ENCODE measurements at regions not wholly inside any gene's neighbourhood (a gene's known extent, or its start where the extent isn't known, plus 50 kb on each side); places are given as distances from the start of the nearest gene placed in this dataset.
A peak's percentile ranks its signal among the peaks of the same experiment; 100 is the strongest.
"Not testable (repeated sequence)": the region's sequence is repeated elsewhere in the genome, so short reads cannot be mapped to it uniquely, and the experiment has no call there.

DNA sequence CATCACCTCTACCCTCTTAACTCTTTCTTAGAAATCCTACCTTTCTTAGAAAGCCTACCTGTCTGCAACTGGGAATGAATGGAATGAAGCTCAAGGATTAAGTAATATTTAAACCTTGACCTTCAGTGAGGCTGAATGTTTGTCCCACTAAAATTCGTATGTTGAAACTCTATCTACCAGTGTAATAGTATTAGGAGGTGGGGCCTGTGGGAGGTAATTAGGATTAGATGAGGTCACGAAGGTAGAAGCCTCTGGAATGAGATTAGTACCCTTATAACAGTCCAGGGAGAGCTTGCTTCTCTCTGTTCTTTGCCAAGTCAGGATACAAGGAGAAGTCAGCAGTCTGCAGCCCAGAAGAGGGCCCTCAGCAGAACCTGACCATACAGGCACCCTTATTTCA is 158.0 kb downstream of the TENT5A start:
- Histone ChIP-seq H3K4me3 (no peak overlapping the region), H3K9me3 (no peaks in the 10 kb centered on the region), H3K36me3 (no peaks in the 10 kb centered on the region), H3K4me1 (peaks cover 0 to 6% (median 3%) of the 10 kb centered on the region in 4 donors), H3K27ac (no peak overlapping the region), H3K27me3 (no peaks in the 10 kb centered on the region)
- no peak for DNase-seq
- intact Hi-C loops (cut with DNase I; ENCODE audit: low total_unique reads): no loop called here
- TF ChIP-seq, protein P1, sequence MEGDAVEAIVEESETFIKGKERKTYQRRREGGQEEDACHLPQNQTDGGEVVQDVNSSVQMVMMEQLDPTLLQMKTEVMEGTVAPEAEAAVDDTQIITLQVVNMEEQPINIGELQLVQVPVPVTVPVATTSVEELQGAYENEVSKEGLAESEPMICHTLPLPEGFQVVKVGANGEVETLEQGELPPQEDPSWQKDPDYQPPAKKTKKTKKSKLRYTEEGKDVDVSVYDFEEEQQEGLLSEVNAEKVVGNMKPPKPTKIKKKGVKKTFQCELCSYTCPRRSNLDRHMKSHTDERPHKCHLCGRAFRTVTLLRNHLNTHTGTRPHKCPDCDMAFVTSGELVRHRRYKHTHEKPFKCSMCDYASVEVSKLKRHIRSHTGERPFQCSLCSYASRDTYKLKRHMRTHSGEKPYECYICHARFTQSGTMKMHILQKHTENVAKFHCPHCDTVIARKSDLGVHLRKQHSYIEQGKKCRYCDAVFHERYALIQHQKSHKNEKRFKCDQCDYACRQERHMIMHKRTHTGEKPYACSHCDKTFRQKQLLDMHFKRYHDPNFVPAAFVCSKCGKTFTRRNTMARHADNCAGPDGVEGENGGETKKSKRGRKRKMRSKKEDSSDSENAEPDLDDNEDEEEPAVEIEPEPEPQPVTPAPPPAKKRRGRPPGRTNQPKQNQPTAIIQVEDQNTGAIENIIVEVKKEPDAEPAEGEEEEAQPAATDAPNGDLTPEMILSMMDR (IDR thresholded peaks at IDR 0.05): no peak
- TF ChIP-seq POLR2A (IDR thresholded peaks at IDR 0.05) (no peak), POLR2AphosphoS5 (IDR thresholded peaks at IDR 0.05) (no peak), EP300 (IDR thresholded peaks at IDR 0.05) (no peak)
- 54 to 76% (median 68%) methylated on average over 2 of the region's 2 CpGs for WGBS, 5 donors

DNA sequence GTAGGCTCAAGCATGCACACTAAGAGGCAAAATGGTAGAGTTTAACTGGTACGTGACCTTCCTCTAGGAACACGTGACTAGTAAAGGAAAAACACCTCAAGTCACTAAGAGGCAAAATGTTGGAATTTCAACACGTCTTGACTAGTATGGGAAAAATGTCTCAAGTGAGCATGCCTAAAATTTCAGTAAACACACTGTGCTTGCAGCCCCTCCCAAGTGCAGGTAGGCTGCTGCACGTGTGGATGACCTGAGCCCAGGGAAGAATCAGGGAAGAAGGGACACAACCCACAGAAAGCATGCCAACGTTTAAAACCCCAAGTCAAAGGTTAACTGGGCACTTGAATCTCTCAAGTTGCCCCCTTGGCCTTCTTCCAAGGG is 162.2 kb downstream of the TENT5A start:
- no peak for TF ChIP-seq POLR2AphosphoS5 (IDR thresholded peaks at IDR 0.05)
- TF ChIP-seq EP300 (IDR thresholded peaks at IDR 0.05): no peak
- TF ChIP-seq POLR2A (IDR thresholded peaks at IDR 0.05): no peak
- TF ChIP-seq, protein P1 (IDR thresholded peaks at IDR 0.05): no peak
- Histone ChIP-seq H3K9me3 (no peaks in the 10 kb centered on the region), H3K4me3 (no peak overlapping the region), H3K27me3 (no peaks in the 10 kb centered on the region), H3K27ac (no peak overlapping the region), H3K4me1 (peaks cover 0 to 6% (median 4%) of the 10 kb centered on the region in 4 donors), H3K36me3 (no peaks in the 10 kb centered on the region)
- DNase-seq: no peak
- 51 to 69% (median 58%) methylated on average over 5 of the region's 5 CpGs for WGBS, 5 donors
- intact Hi-C loops (cut with DNase I; ENCODE audit: low total_unique reads): no loop called here

DNA sequence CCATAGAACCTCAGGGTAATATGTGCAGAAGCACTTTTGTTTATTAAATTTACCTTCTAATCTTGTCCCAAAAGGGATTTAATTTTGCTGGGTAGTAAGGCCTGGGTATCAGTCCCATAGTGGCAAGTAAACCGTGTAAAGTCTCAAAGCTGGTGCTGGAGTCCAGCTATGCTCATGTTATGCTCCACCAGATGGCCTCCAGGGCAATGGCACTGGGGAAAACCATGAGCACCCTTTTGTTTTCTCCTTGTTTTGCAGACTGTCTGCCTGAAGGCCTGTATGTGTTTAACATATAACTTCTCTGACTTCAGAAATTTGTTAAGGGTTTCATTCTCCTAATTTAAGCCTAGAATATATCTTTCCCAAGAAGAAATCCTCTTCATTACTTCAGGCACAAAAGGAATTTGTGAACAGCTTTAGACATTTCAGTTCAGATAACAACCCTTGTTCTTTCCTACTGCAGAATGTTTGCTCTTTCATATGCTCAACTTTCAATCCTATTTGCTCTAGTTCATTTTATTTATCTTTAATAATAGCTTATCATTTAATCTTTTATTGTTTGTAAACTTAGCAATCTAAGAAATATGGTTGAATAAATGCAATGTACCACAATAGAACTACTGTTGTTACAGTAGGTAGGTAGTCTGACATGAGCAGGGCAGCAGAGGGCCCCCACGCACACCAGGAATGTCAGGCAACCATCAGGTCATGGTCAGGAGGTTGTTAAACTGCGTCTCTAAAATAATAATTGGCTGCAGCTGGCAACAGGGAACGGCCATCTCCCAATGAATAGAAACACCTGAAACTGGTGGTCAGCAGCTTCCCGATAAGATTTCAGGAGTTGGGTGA is 162.8 kb downstream of the TENT5A start:
- H3K27me3 ChIP-seq: no peaks in the 10 kb centered on the region
- 28 to 56% (median 43%) methylated on average over 5 of the region's 5 CpGs for WGBS, 5 donors
- TF ChIP-seq, protein P1 (IDR thresholded peaks at IDR 0.05): no peak
- no peak for TF ChIP-seq POLR2A (IDR thresholded peaks at IDR 0.05)
- TF ChIP-seq POLR2AphosphoS5 (IDR thresholded peaks at IDR 0.05): no peak
- no peak for TF ChIP-seq EP300 (IDR thresholded peaks at IDR 0.05)
- H3K4me3 ChIP-seq: no peak overlapping the region
- intact Hi-C loops (cut with DNase I; ENCODE audit: low total_unique reads): no loop called here
- H3K9me3 ChIP-seq: no peaks in the 10 kb centered on the region
- H3K4me1 ChIP-seq: peaks cover 0 to 6% (median 4%) of the 10 kb centered on the region in 4 donors
- DNase-seq: peak; percentile 23 to 27
- H3K36me3 ChIP-seq: no peaks in the 10 kb centered on the region
- H3K27ac ChIP-seq: no peak overlapping the region

DNA sequence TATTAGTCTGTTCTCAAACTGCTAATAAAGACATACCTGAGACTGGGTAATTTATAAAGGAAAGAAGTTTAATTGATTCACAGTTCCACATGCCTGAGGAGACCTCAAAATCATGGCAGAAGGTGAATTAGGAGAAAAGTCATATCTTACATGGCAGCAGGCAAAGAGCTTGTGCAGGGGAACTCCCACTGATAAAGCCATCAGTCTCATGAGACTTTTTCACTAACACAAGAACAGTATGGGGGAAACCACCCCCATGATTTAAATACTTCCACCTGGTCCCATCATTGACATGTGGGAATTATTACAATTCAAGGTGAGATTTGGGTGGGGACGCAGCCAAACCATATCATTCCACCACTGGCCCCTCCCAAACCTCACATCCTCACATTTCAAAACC is 166.8 kb downstream of the TENT5A start:
- H3K36me3 ChIP-seq; DNase-seq; H3K4me1 ChIP-seq; intact Hi-C loops (cut with DNase I; ENCODE audit: low total_unique reads); H3K9me3 ChIP-seq; H3K27me3 ChIP-seq; H3K4me3 ChIP-seq; H3K27ac ChIP-seq: not testable (repeated sequence)
- 29 to 100% (median 97%) methylated on average over 1 of the region's 1 CpG for WGBS, 5 donors

DNA sequence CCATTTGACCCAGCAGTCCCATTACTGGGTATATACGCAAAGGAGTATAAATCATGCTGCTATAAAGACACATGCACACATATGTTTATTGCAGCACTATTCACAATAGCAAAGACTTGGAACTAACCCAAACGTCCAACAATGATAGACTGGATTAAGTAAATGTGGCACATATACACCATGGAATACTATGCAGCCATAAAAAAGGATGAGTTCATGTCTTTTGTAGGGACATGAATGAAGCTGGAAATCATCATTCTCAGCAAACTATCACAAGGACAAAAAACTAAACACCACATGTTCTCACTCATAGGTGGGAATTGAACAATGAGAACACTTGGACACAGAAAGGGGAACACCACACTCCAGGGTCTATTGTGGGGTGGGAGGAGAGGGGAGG is 168.3 kb downstream of the TENT5A start:
- H3K36me3 ChIP-seq; intact Hi-C loops (cut with DNase I; ENCODE audit: low total_unique reads); H3K27me3 ChIP-seq; H3K4me3 ChIP-seq; DNase-seq; H3K27ac ChIP-seq; H3K9me3 ChIP-seq; H3K4me1 ChIP-seq: not testable (repeated sequence)
- 70 to 88% (median 82%) methylated on average over 2 of the region's 2 CpGs for WGBS, 5 donors

All from stomach (tissue), 8 donors.